Mesothelial cell of epicardium (in vitro differentiated cells): ENCODE measurements at regions not wholly inside any gene's neighbourhood (a gene's known extent, or its start where the extent isn't known, plus 50 kb on each side); places are given as distances from the start of the nearest gene placed in this dataset.
A peak's percentile ranks its signal among the peaks of the same experiment; 100 is the strongest.

Experiments
- DNase-seq, 2 experiments: peaks; one replicate each; pipeline ENCODE4 v3.0.0; 2021; ENCODE audit warnings: low spot score in 2 of 2; ENCODE audit not compliant: unreplicated experiment in 2 of 2
- H3K27ac Mint-ChIP-seq: 2 replicates; pipeline ENCODE4 v1.8.0; 2021; ENCODE audit warnings: mixed read lengths
- H3K27me3 Mint-ChIP-seq: 2 replicates; pipeline ENCODE4 v1.8.0; 2021; ENCODE audit warnings: low read depth, mixed read lengths
- H3K36me3 Mint-ChIP-seq: 2 replicates; pipeline ENCODE4 v1.8.0; 2021; ENCODE audit warnings: mixed read lengths
- H3K4me1 Mint-ChIP-seq: 2 replicates; pipeline ENCODE4 v1.8.0; 2021; ENCODE audit warnings: mixed read lengths
- H3K4me3 Mint-ChIP-seq: 2 replicates; pipeline ENCODE4 v1.8.0; 2021; ENCODE audit warnings: mild to moderate bottlenecking, moderate library complexity, mixed read lengths
- H3K9me3 Mint-ChIP-seq: 2 replicates; pipeline ENCODE4 v1.8.0; 2021; ENCODE audit warnings: mixed read lengths
- CTCF ChIP-seq: fragments of 200-600 bp; sonication (generic); IDR thresholded peaks from one replicate; pipeline ENCODE4 v1.5.0; 2021; ENCODE audit warnings: antibody characterized with exemption; ENCODE audit not compliant: unreplicated experiment

DNA sequence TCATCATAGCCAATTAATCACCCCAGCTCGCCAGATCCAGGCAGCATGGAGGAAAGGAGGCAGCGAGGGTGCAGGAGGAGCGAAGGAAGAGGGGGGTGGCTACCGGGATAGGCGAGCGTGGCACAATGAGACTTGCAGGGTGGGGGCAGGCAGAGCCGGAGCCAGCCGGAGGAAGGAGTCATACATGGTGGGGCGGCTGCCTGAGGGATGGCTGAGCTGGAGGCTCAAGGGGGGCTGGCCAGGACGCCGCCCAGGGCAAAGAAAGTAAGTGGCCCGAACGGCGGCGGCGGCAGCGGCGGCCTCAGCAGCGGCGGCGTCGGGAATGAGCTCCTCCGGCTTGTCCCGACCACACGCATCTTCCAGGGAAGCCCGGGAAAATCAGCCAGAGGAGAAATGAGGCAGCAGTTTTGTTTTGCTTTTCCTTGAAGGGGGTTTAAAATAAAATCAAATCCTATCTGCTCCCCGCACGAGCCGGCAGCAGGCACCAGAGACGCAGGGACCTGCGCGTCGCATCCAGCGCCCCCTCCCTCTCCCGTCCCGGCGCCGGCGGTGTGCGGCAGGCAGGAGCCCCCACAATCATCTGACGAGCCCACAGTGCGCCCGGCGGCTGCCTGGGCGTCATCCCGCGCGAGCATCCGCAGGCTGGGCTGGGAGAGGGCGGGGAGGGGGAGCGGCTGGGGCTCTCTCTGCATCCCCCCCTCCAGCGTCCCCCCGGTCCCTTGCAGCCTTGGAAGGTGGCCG is 263.6 kb downstream of the CTTN start:
- H3K36me3 Mint-ChIP-seq, result no peaks in the 10 kb centered on the region
- no peak for TF ChIP-seq CTCF
- DNase-seq, result no peak

GRCh38 chr11:70662691-70663098 is 264.4 kb downstream of the CTTN start:
- H3K27ac Mint-ChIP-seq, result no peak overlapping the region
- no peaks in the 10 kb centered on the region for H3K36me3 Mint-ChIP-seq
- DNase-seq, result no peak
- peak overlapping the region; percentile 17 for H3K4me3 Mint-ChIP-seq
- peaks cover 14% of the 10 kb centered on the region for H3K4me1 Mint-ChIP-seq
- peaks cover 79% of the 10 kb centered on the region for H3K27me3 Mint-ChIP-seq
- no peaks in the 10 kb centered on the region for H3K9me3 Mint-ChIP-seq
- TF ChIP-seq CTCF, result no peak

More for the DNA sequence above, 263.6 kb downstream of the CTTN start:
- peaks cover 14% of the 10 kb centered on the region for H3K4me1 Mint-ChIP-seq
- peak overlapping the region; percentile 59 for H3K4me3 Mint-ChIP-seq
- H3K9me3 Mint-ChIP-seq, result no peaks in the 10 kb centered on the region
- H3K27me3 Mint-ChIP-seq, result peaks cover 78% of the 10 kb centered on the region
- H3K27ac Mint-ChIP-seq, result no peak overlapping the region

- TF ChIP-seq CTCF, result no peak
- no peaks in the 10 kb centered on the region for H3K36me3 Mint-ChIP-seq
- H3K27ac Mint-ChIP-seq, result no peak overlapping the region
- no peak for DNase-seq
- H3K4me3 Mint-ChIP-seq, result no peak overlapping the region
- peaks cover 14% of the 10 kb centered on the region for H3K4me1 Mint-ChIP-seq
- no peaks in the 10 kb centered on the region for H3K9me3 Mint-ChIP-seq
- peaks cover 72% of the 10 kb centered on the region for H3K27me3 Mint-ChIP-seq
These were observed 265.5 kb downstream of the CTTN start for GRCh38 chr11:70663815-70664214.

DNA sequence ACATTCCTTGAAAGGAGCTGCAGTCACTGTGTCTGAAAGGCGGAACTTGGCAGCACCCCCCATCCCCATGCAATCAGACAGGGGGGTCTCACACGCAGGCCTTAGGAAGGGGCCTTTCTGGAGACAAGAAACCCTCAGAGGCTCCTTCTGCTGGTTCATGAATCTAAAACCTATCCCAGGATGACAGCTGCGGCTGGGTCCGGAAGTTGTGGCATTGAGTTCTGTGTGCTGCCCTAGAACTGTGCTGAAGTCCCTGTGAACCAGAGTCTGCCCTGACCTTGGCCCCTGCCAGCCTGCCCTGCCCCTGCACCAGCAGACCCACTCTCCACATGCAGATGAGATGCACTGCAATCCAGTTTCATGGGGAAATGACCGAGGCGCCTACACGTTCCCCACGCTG is 268.0 kb downstream of the CTTN start:
- no peak for TF ChIP-seq CTCF
- Mint-ChIP-seq H3K27ac (no peak overlapping the region), H3K27me3 (peaks cover 61% of the 10 kb centered on the region), H3K4me3 (no peak overlapping the region), H3K9me3 (no peaks in the 10 kb centered on the region), H3K4me1 (peaks cover 11% of the 10 kb centered on the region), H3K36me3 (no peaks in the 10 kb centered on the region)
- DNase-seq, result no peak

GRCh38 chr11:70667767-70668166 is 269.4 kb downstream of the CTTN start:
- Mint-ChIP-seq H3K9me3 (no peaks in the 10 kb centered on the region), H3K36me3 (no peaks in the 10 kb centered on the region), H3K4me1 (peaks cover under 1% of the 10 kb centered on the region), H3K4me3 (no peak overlapping the region), H3K27ac (no peak overlapping the region), H3K27me3 (peaks cover 48% of the 10 kb centered on the region)
- no peak for DNase-seq
- TF ChIP-seq CTCF, result no peak
